Activated CD8-positive, alpha-beta memory T cell treated with anti-CD3 and anti-CD28 coated beads for 36 hours (primary cell): ENCODE measurements at regions not wholly inside any gene's neighbourhood (a gene's known extent, or its start where the extent isn't known, plus 50 kb on each side); places are given as distances from the start of the nearest gene placed in this dataset.
"Not testable (repeated sequence)": the region's sequence is repeated elsewhere in the genome, so short reads cannot be mapped to it uniquely, and the experiment has no call there.

Experiments
- CTCF ChIA-PET: fragments of 350-600 bp; sonication (Branson Sonifier 250); formaldehyde crosslinking; loops from one replicate; lab custom pipeline; 2021; ENCODE audit warnings: antibody characterized with exemption; lab: Charles Lee
- POLR2A ChIA-PET: fragments of 350-600 bp; sonication (Branson Sonifier 250); formaldehyde crosslinking; loops from one replicate; lab custom pipeline; 2021; ENCODE audit warnings: antibody characterized with exemption; lab: Charles Lee

- CTCF ChIA-PET = no interaction called here
Observed at GRCh38 chr6:140809694-140810101, 1323.0 kb upstream of the GJE1 start.

GRCh38 chr6:140806431-140806830 lies 1326.3 kb upstream of the GJE1 start:
- ChIA-PET CTCF (no interaction called here), POLR2A (no interaction called here)

More at GRCh38 chr6:140809694-140810101, 1323.0 kb upstream of the GJE1 start:
- POLR2A ChIA-PET = interaction anchor here (0.6 kb wide), 1 partner anchor 12 kb away, joined by 3 read pairs; no protein-coding TSS in a partner anchor

GRCh38 chr6:140794544-140794943 lies 1338.2 kb upstream of the GJE1 start:
- CTCF ChIA-PET = no interaction called here
- POLR2A ChIA-PET = no interaction called here

- POLR2A ChIA-PET = no interaction called here
- CTCF ChIA-PET = no interaction called here
Observed at GRCh38 chr6:140790109-140790508, 1342.6 kb upstream of the GJE1 start.

- CTCF ChIA-PET = no interaction called here
- POLR2A ChIA-PET = no interaction called here
Observed at GRCh38 chr6:140789466-140789865, 1343.3 kb upstream of the GJE1 start.

GRCh38 chr6:140785926-140786325 lies 1346.8 kb upstream of the GJE1 start:
- POLR2A ChIA-PET = no interaction called here
- CTCF ChIA-PET = no interaction called here

- CTCF ChIA-PET = no interaction called here
- POLR2A ChIA-PET = no interaction called here
Observed at GRCh38 chr6:140784573-140784972, 1348.2 kb upstream of the GJE1 start.

- CTCF ChIA-PET = not testable (repeated sequence)
Observed at GRCh38 chr6:140783504-140783903, 1349.2 kb upstream of the GJE1 start.

GRCh38 chr6:140782941-140783340 lies 1349.8 kb upstream of the GJE1 start:
- POLR2A ChIA-PET = no interaction called here
- CTCF ChIA-PET = no interaction called here

More at GRCh38 chr6:140783504-140783903, 1349.2 kb upstream of the GJE1 start:
- POLR2A ChIA-PET = not testable (repeated sequence)

- CTCF ChIA-PET = no interaction called here
- POLR2A ChIA-PET = no interaction called here
Observed at GRCh38 chr6:140779991-140780596, 1352.6 kb upstream of the GJE1 start.

GRCh38 chr6:140779341-140779740 lies 1353.4 kb upstream of the GJE1 start:
- ChIA-PET CTCF (no interaction called here), POLR2A (no interaction called here)

GRCh38 chr6:140777780-140778179 lies 1354.9 kb upstream of the GJE1 start:
- POLR2A ChIA-PET = no interaction called here
- CTCF ChIA-PET = no interaction called here

GRCh38 chr6:140775061-140775460 lies 1357.7 kb upstream of the GJE1 start:
- ChIA-PET CTCF (no interaction called here), POLR2A (no interaction called here)

- CTCF ChIA-PET = interaction anchor here (0.6 kb wide), 1 partner anchor 254 kb away, joined by 3 read pairs; no protein-coding TSS in a partner anchor
- POLR2A ChIA-PET = no interaction called here
Observed at GRCh38 chr6:140774080-140774505, 1358.6 kb upstream of the GJE1 start.

GRCh38 chr6:140773276-140773675 lies 1359.4 kb upstream of the GJE1 start:
- POLR2A ChIA-PET = no interaction called here
- CTCF ChIA-PET = interaction anchor here (0.6 kb wide), 1 partner anchor 253 kb away, joined by 3 read pairs; no protein-coding TSS in a partner anchor

- POLR2A ChIA-PET = no interaction called here
- CTCF ChIA-PET = no interaction called here
Observed at GRCh38 chr6:140772576-140772975, 1360.1 kb upstream of the GJE1 start.

- POLR2A ChIA-PET = no interaction called here
- CTCF ChIA-PET = no interaction called here
Observed at GRCh38 chr6:140768133-140768532, 1364.6 kb upstream of the GJE1 start.

- POLR2A ChIA-PET = no interaction called here
- CTCF ChIA-PET = no interaction called here
Observed at GRCh38 chr6:140766999-140767398, 1365.7 kb upstream of the GJE1 start.

GRCh38 chr6:140758169-140758877 lies 1374.4 kb upstream of the GJE1 start:
- ChIA-PET POLR2A (no interaction called here), CTCF (no interaction called here)

- ChIA-PET POLR2A (no interaction called here), CTCF (no interaction called here)
Observed at GRCh38 chr6:140752234-140752633, 1377.8 kb upstream of the CITED2 start.

GRCh38 chr6:140747114-140747513 lies 1372.7 kb upstream of the CITED2 start:
- ChIA-PET CTCF (no interaction called here), POLR2A (no interaction called here)
